NCI-H146 (cell line): ENCODE measurements at regions not wholly inside any gene's neighbourhood (a gene's known extent, or its start where the extent isn't known, plus 50 kb on each side); places are given as distances from the start of the nearest gene placed in this dataset.

Experiments
- DNase-seq: peaks from one replicate; lab custom pipeline; 2025; lab: John Stamatoyannopoulos, UW

GRCh38 chr17:52233176-52233575, 74.7 kb upstream of the CA10 start:
- no peak for DNase-seq

- DNase-seq: no peak
Measured at GRCh38 chr17:52228823-52229222, 70.3 kb upstream of the CA10 start.

DNA sequence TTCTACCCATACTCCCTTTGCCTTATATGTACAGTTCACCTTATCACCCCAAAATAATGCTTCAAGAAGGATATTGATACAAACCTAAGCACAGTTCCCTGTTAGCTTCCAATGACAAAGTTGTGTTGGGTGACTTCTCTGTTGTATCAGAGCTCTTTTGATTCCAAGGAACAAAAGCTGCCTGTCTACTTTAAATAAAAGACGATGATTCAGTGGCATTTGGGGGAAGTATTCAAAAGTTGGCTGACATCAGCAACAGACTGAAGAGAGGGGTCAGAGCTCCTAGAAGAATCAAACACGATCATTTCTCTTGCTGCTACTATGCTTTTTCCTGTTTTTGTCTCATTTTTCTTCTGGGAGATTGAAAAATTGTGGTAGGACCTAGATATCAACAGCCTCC, 69.4 kb upstream of the CA10 start:
- DNase-seq: no peak

DNA sequence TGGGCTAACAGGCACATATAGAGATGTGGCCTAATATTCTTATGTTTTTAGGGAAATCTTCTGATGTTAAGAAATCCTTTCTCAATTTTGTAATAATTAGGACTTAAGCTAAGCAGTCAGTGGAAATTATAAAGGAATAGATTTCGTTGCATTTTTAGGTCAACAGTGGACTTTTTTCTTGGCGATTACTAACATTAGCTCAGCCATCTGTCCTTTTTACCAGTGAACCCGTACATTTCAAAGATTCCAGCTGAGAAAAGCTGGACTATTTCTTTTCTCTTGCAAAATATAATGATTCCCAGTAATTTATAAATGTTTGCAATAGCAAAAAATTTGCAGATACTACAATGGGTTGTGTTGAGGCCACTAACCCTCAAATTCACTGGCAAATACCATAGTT, 54.9 kb upstream of the CA10 start:
- no peak for DNase-seq

DNA sequence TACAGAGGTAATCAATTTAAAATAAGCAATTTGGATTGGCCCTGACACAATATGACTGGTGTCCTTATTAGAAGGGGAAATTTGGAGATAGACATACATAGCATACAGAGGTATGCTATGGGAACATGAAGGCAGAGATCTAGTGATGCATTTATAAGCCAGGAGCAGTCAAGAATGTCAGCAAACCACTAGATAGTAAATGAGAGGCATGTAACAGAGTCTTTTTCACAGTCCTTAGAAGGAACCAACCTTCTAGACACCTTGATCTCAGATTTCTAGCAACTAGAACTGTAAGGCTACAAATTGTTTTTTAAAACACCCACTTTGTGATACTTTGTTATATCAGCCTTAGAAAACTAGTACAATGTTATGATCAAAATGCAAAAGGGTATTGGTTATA, 54.3 kb upstream of the CA10 start:
- DNase-seq: no peak

DNA sequence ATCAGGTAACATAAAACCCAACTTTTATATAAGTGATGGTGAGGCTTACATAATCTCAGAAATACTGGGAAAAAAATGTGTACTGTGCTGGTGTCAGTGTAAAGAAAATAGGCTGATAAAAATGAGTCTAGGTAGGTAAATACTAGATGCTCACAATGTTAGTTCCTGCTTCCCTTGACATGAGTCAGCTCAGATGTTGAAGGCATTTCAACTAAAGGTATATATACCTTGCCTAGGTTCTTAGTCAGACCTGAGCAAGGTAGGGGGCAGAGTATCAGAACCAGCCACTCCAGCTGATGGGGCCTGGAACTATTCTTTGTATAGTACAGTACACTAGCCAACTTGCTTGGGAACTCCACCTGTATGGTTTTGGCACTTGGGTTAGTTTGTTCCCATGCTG, 51.0 kb upstream of the CA10 start:
- no peak for DNase-seq
